Urothelium cell line (cell line): ENCODE measurements at regions not wholly inside any gene's neighbourhood (a gene's known extent, or its start where the extent isn't known, plus 50 kb on each side); places are given as distances from the start of the nearest gene placed in this dataset.

ENCODE experiments used
- DNase-seq: peaks from one replicate; pipeline ENCODE4 v3.0.0; 2011; ENCODE audit warnings: low spot score, mixed read lengths
- FAIRE-seq: peaks from 2 replicates; lab custom pipeline; 2011; peaks lifted over from hg19 to GRCh38; lab: Jason Lieb, UNC

- DNase-seq = no peak
- no peak for FAIRE-seq
Observed at GRCh38 chr6:160895562-160895961, 96.0 kb upstream of the MAP3K4 start.

GRCh38 chr6:160899671-160900430 lies 91.7 kb upstream of the MAP3K4 start:
- FAIRE-seq = no peak

GRCh38 chr6:160911949-160912348 lies 79.6 kb upstream of the MAP3K4 start:
- DNase-seq (no peak), FAIRE-seq (no peak)

More at GRCh38 chr6:160899671-160900430, 91.7 kb upstream of the MAP3K4 start:
- no peak for DNase-seq

- FAIRE-seq (no peak), DNase-seq (no peak)
Observed at GRCh38 chr6:160912411-160912810, 79.2 kb upstream of the MAP3K4 start.

GRCh38 chr6:160917572-160917971 lies 74.0 kb upstream of the MAP3K4 start:
- no peak for DNase-seq
- FAIRE-seq = no peak

- no peak for FAIRE-seq
- DNase-seq = peak; percentile 11
Observed at GRCh38 chr6:160919723-160920440, 71.7 kb upstream of the MAP3K4 start.

GRCh38 chr6:160921095-160921494 lies 70.5 kb upstream of the MAP3K4 start:
- no peak for FAIRE-seq
- DNase-seq = no peak

- DNase-seq = no peak
- no peak for FAIRE-seq
Observed at GRCh38 chr6:160926281-160927276, 65.0 kb upstream of the MAP3K4 start.

- no peak for DNase-seq
- FAIRE-seq = no peak
Observed at GRCh38 chr6:160927416-160927815, 64.2 kb upstream of the MAP3K4 start.

GRCh38 chr6:160929361-160929760 lies 62.2 kb upstream of the MAP3K4 start:
- FAIRE-seq (no peak), DNase-seq (no peak)

- FAIRE-seq = no peak
- no peak for DNase-seq
Observed at GRCh38 chr6:160929831-160930230, 61.7 kb upstream of the MAP3K4 start.

- FAIRE-seq = peak; percentile 91
- peak; percentile 80 for DNase-seq
Observed at GRCh38 chr6:160930547-160931377, 60.8 kb upstream of the MAP3K4 start.

GRCh38 chr6:160931378-160932310 lies 59.9 kb upstream of the MAP3K4 start:
- FAIRE-seq = no peak
- DNase-seq = no peak

- DNase-seq (no peak), FAIRE-seq (no peak)
Observed at GRCh38 chr6:160933256-160933655, 58.3 kb upstream of the MAP3K4 start.

- DNase-seq = no peak
- FAIRE-seq = peak; percentile 97
Observed at GRCh38 chr6:160934157-160934556, 57.4 kb upstream of the MAP3K4 start.

GRCh38 chr6:160940197-160940596 lies 51.4 kb upstream of the MAP3K4 start:
- no peak for DNase-seq
- no peak for FAIRE-seq
